HAP-1 (cell line): ENCODE measurements at regions not wholly inside any gene's neighbourhood (a gene's known extent, or its start where the extent isn't known, plus 50 kb on each side); places are given as distances from the start of the nearest gene placed in this dataset.

ENCODE experiments used
- DNase-seq, 2 experiments: peaks; one replicate each; pipeline ENCODE4 v3.0.0-alpha.2; 2016 to 2020; ENCODE audit warnings: low spot score in 2 of 2
- H3K27me3 ChIP-seq: fragments of 250-450 bp; sonication (Bioruptor Pico); 2 replicates; pipeline ENCODE4 v1.5.1; 2020; ENCODE audit warnings: low read depth, mild to moderate bottlenecking, moderate library complexity
- H3K36me3 ChIP-seq: fragments of 250-450 bp; sonication (Bioruptor Pico); replicated peaks from 2 replicates; pipeline ENCODE4 v1.5.1; 2020; ENCODE audit warnings: mild to moderate bottlenecking
- H3K4me1 ChIP-seq: fragments of 250-450 bp; sonication (Bioruptor Pico); 2 replicates; pipeline ENCODE4 v1.5.1; 2020; ENCODE audit warnings: mild to moderate bottlenecking
- H3K4me3 ChIP-seq: fragments of 250-450 bp; sonication (Bioruptor Pico); 2 replicates; pipeline ENCODE4 v1.5.1; 2020; ENCODE audit warnings: mild to moderate bottlenecking, moderate library complexity
- H3K9me3 ChIP-seq: fragments of 250-450 bp; sonication (Bioruptor Pico); 2 replicates; pipeline ENCODE4 v1.5.1; 2020; ENCODE audit warnings: mild to moderate bottlenecking, moderate library complexity
- in situ Hi-C: fragments of 300-500 bp; cut with MboI; formaldehyde crosslinking; loops from 3 replicates; pipeline ENCODE4 v1.14.3; 2020; ENCODE audit warnings: low sequenced_read_pairs, inconsistent platforms, mixed read lengths

DNA sequence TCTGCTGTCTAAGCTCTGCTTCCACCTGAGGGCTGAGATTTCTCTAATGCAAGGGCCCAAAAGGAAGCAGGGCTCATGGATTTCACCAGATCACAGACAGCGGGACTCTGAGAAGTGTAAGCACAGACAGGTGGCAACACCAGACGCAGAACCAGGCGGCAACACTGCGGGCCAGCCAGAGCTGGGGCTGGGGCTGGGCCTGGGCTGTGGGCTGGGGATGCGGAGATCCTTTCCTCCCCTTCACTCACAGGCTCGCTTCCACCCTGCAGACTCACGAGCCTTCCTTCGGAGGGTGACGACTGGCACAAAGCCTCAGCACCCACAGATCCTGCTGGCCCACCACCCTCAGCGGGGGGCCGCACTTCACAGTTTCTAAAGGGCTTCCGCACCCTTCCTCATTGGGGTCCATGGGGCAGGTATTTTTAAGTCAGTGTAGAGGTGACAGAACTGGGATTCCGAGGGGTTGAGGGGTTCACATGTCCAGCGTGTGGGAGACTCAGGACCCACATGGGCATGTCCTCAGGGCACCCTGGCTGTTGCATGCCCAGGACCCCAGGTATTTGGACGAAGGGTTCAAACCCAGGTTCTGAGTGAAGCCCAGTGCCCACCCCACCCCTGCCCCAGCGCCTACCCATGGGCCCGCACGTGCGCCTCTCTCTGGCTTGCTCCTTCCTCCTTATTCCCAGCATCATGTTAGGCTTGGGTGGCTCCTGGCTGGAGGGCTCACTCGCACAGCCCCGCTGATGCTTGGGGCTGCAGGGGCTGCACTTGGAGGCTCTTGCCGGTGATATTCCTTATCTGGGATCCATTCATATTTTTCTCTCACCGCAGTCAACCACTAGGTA, 137.3 kb upstream of the GPR12 start:
- Histone ChIP-seq H3K4me1 (no peaks in the 10 kb centered on the region), H3K9me3 (no peaks in the 10 kb centered on the region), H3K4me3 (no peak overlapping the region), H3K27me3 (no peaks in the 10 kb centered on the region; the same call in 1 of the 2 replicates), H3K36me3 (no peaks in the 10 kb centered on the region)
- no peak for DNase-seq
- in situ Hi-C loops, result loop anchor here (25.0 kb wide), 1 partner anchor 711 kb away; no protein-coding TSS in a partner anchor

GRCh38 chr13:26896986-26897668, 136.5 kb upstream of the GPR12 start:
- no peak for DNase-seq
- in situ Hi-C loops, result loop anchor here (25.0 kb wide), 1 partner anchor 710 kb away; no protein-coding TSS in a partner anchor
- Histone ChIP-seq H3K9me3 (no peaks in the 10 kb centered on the region), H3K4me3 (no peak overlapping the region), H3K4me1 (no peaks in the 10 kb centered on the region), H3K27me3 (no peaks in the 10 kb centered on the region; the same call in 1 of the 2 replicates), H3K36me3 (no peaks in the 10 kb centered on the region)

GRCh38 chr13:26895808-26896466, 135.4 kb upstream of the GPR12 start:
- no peak overlapping the region for H3K4me3 ChIP-seq
- H3K27me3 ChIP-seq, result no peaks in the 10 kb centered on the region; the same call in 1 of the 2 replicates
- H3K4me1 ChIP-seq, result no peaks in the 10 kb centered on the region
- in situ Hi-C loops, result loop anchor here (25.0 kb wide), 1 partner anchor 709 kb away; no protein-coding TSS in a partner anchor
- no peaks in the 10 kb centered on the region for H3K9me3 ChIP-seq
- no peak for DNase-seq
- no peaks in the 10 kb centered on the region for H3K36me3 ChIP-seq

- Histone ChIP-seq H3K27me3 (no peaks in the 10 kb centered on the region; the same call in 1 of the 2 replicates), H3K4me3 (no peak overlapping the region), H3K36me3 (no peaks in the 10 kb centered on the region), H3K4me1 (no peaks in the 10 kb centered on the region), H3K9me3 (no peaks in the 10 kb centered on the region)
- no peak for DNase-seq
- in situ Hi-C loops, result loop anchor here (25.0 kb wide), 1 partner anchor 708 kb away; no protein-coding TSS in a partner anchor
Observed at GRCh38 chr13:26895081-26895807, 134.7 kb upstream of the GPR12 start.

GRCh38 chr13:26888632-26889031, 128.0 kb upstream of the GPR12 start:
- no peaks in the 10 kb centered on the region for H3K27me3 ChIP-seq

DNA sequence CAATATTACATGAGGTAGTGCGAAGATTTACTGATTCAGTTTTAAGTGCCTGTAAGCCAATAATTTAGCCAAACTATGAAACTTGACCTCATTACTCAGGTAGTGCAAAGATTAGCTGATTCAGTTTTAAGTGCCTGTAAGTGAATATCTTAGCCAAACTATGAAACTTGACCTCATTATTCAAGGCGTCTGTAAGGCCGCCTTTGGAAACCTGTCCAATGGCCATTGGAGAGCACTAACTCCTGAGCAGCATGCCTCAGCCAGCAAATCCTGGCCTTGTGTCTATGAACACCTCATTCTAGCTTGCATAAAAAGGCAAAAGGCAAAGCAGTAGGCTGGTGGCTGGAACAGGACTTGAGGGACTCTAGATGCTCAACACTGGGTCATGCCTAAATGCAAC, 127.0 kb upstream of the GPR12 start:
- H3K4me3 ChIP-seq, result no peak overlapping the region
- in situ Hi-C loops, result loop anchor here (25.0 kb wide), 1 partner anchor 700 kb away; no protein-coding TSS in a partner anchor
- no peak for DNase-seq

More at GRCh38 chr13:26888632-26889031, 128.0 kb upstream of the GPR12 start:
- no peaks in the 10 kb centered on the region for H3K36me3 ChIP-seq
- H3K4me3 ChIP-seq, result no peak overlapping the region
- H3K9me3 ChIP-seq, result no peaks in the 10 kb centered on the region
- no peak for DNase-seq
- in situ Hi-C loops, result loop anchor here (25.0 kb wide), 1 partner anchor 701 kb away; no protein-coding TSS in a partner anchor
- no peaks in the 10 kb centered on the region for H3K4me1 ChIP-seq

GRCh38 chr13:26883613-26884257, 123.1 kb upstream of the GPR12 start:
- H3K4me1 ChIP-seq, result no peaks in the 10 kb centered on the region
- H3K4me3 ChIP-seq, result no peak overlapping the region
- H3K36me3 ChIP-seq, result no peaks in the 10 kb centered on the region
- in situ Hi-C loops, result loop anchor here (25.0 kb wide), 1 partner anchor 696 kb away; no protein-coding TSS in a partner anchor
- no peaks in the 10 kb centered on the region for H3K27me3 ChIP-seq
- no peaks in the 10 kb centered on the region for H3K9me3 ChIP-seq
- no peak for DNase-seq

More for the DNA sequence above, 127.0 kb upstream of the GPR12 start:
- Histone ChIP-seq H3K4me1 (no peaks in the 10 kb centered on the region), H3K27me3 (no peaks in the 10 kb centered on the region), H3K9me3 (no peaks in the 10 kb centered on the region), H3K36me3 (no peaks in the 10 kb centered on the region)

DNA sequence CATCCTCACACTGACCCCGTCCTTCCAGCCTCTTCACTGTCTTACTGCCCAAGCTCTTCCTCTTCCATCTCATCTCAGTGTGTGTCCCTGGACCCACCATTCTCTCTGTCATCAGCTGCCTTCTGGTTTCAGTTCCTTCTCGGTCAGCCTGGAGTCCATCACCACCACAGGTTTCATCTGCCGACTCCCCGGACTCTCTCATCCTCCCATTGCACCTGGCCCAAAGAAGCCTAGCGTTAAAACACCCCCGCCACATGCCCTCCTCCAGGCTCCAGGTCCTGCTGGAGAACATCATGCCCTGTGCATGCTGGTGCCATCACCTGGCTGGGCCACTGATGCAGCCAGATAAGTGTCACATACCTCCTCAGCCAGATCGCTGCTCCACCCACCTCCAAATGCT, 122.1 kb upstream of the GPR12 start:
- Histone ChIP-seq H3K9me3 (no peaks in the 10 kb centered on the region), H3K4me1 (no peaks in the 10 kb centered on the region), H3K36me3 (no peaks in the 10 kb centered on the region), H3K4me3 (no peak overlapping the region), H3K27me3 (no peaks in the 10 kb centered on the region)
- in situ Hi-C loops, result loop anchor here (25.0 kb wide), 1 partner anchor 695 kb away; no protein-coding TSS in a partner anchor
- DNase-seq, result no peak

GRCh38 chr13:26881154-26881553, 120.6 kb upstream of the GPR12 start:
- in situ Hi-C loops, result loop anchor here (25.0 kb wide), 1 partner anchor 694 kb away; no protein-coding TSS in a partner anchor
- H3K9me3 ChIP-seq, result no peaks in the 10 kb centered on the region
- no peak overlapping the region for H3K4me3 ChIP-seq
- no peaks in the 10 kb centered on the region for H3K27me3 ChIP-seq
- H3K36me3 ChIP-seq, result no peaks in the 10 kb centered on the region
- DNase-seq, result no peak
- no peaks in the 10 kb centered on the region for H3K4me1 ChIP-seq

- in situ Hi-C loops, result loop anchor here (25.0 kb wide), 1 partner anchor 693 kb away; no protein-coding TSS in a partner anchor
- DNase-seq, result no peak
- H3K9me3 ChIP-seq, result no peaks in the 10 kb centered on the region; the same call in 1 of the 2 replicates
- H3K36me3 ChIP-seq, result no peaks in the 10 kb centered on the region
- H3K27me3 ChIP-seq, result no peaks in the 10 kb centered on the region
- H3K4me1 ChIP-seq, result no peaks in the 10 kb centered on the region
- no peak overlapping the region for H3K4me3 ChIP-seq
Observed at GRCh38 chr13:26880735-26881134, 120.1 kb upstream of the GPR12 start.

GRCh38 chr13:26878438-26878837, 117.9 kb upstream of the GPR12 start:
- Histone ChIP-seq H3K36me3 (no peaks in the 10 kb centered on the region), H3K4me3 (no peak overlapping the region), H3K4me1 (no peaks in the 10 kb centered on the region), H3K9me3 (no peaks in the 10 kb centered on the region; the same call in 1 of the 2 replicates), H3K27me3 (no peaks in the 10 kb centered on the region)
- DNase-seq, result no peak
- in situ Hi-C loops, result loop anchor here (25.0 kb wide), 1 partner anchor 691 kb away; no protein-coding TSS in a partner anchor

GRCh38 chr13:26873386-26873698, 112.8 kb upstream of the GPR12 start:
- Histone ChIP-seq H3K36me3 (no peaks in the 10 kb centered on the region), H3K9me3 (no peaks in the 10 kb centered on the region; the same call in 1 of the 2 replicates), H3K4me3 (no peak overlapping the region), H3K4me1 (no peaks in the 10 kb centered on the region), H3K27me3 (no peaks in the 10 kb centered on the region)
- in situ Hi-C loops, result loop anchor here (5.0 kb wide), 1 partner anchor 166 kb away; no protein-coding TSS in a partner anchor
- no peak for DNase-seq
